IMR-90 (cell line): ENCODE measurements at regions not wholly inside any gene's neighbourhood (a gene's known extent, or its start where the extent isn't known, plus 50 kb on each side); places are given as distances from the start of the nearest gene placed in this dataset.

Source experiments
- ATAC-seq: fragments of 200-7000 bp; cut with Tn5 transposase; 2 replicates; pipeline ENCODE4 v1.9.1; 2020; ENCODE audit warnings: low read depth, mild to moderate bottlenecking, moderate library complexity
- BruUV-seq: library from RNA; stranded (reverse); fragments of 400-500 nt; replicated peaks from 2 replicates; lab custom pipeline; 2021; lab: Mats Ljungman, UMichigan
- CTCF ChIA-PET: fragments of 300-600 bp; formaldehyde crosslinking; extraction: SDS; loops from one replicate; lab custom pipeline; 2021; ENCODE audit warnings: antibody characterized with exemption; lab: Yijun Ruan, JAX
- POLR2A ChIA-PET: fragments of 300-600 bp; sonication (Branson Sonifier 250); formaldehyde crosslinking; loops from one replicate; lab custom pipeline; 2022; ENCODE audit warnings: antibody characterized with exemption; ENCODE audit not compliant: unreplicated experiment; lab: Charles Lee
- DNase-seq: peaks from one replicate; pipeline ENCODE4 v3.0.0; 2013
- H2AFZ ChIP-seq: replicated peaks from 2 replicates; pipeline ENCODE3; 2013; ENCODE audit warnings: low read length, mild to moderate bottlenecking; ENCODE audit not compliant: poor library complexity
- H2AK5ac ChIP-seq: 2 replicates; pipeline ENCODE4 v1.6.1; 2013; ENCODE audit warnings: low read depth, low read length, inconsistent platforms
- H2AK9ac ChIP-seq: replicated peaks from 2 replicates; pipeline ENCODE3; 2013; ENCODE audit warnings: mild to moderate bottlenecking, low read depth, low read length, moderate library complexity; ENCODE audit not compliant: poor library complexity
- H2BK120ac ChIP-seq: 2 replicates; pipeline ENCODE4 v1.6.1; 2013; ENCODE audit warnings: low read depth, low read length, inconsistent platforms
- H2BK15ac ChIP-seq: 3 replicates; pipeline ENCODE4 v1.6.1; 2013; ENCODE audit warnings: low read depth, low read length, inconsistent platforms
- H2BK20ac ChIP-seq: 2 replicates; pipeline ENCODE4 v1.6.1; 2013; ENCODE audit warnings: low read depth, mild to moderate bottlenecking, inconsistent platforms, low read length, moderate library complexity
- H2BK5ac ChIP-seq: 2 replicates; pipeline ENCODE4 v1.6.1; 2013; ENCODE audit warnings: mild to moderate bottlenecking, low read depth, low read length, inconsistent platforms; ENCODE audit not compliant: poor library complexity, severe bottlenecking
- H3K14ac ChIP-seq: replicated peaks from 2 replicates; pipeline ENCODE4 v1.6.1; 2013; ENCODE audit warnings: low read depth, low read length, inconsistent platforms
- H3K18ac ChIP-seq: 2 replicates; pipeline ENCODE4 v1.6.1; 2013; ENCODE audit warnings: low read depth, low read length, control low read depth
- H3K23ac ChIP-seq: 2 replicates; pipeline ENCODE4 v1.6.1; 2013; ENCODE audit warnings: low read depth, low read length, inconsistent platforms
- H3K27ac ChIP-seq: 2 replicates; pipeline ENCODE4 v1.5.1; 2013; ENCODE audit warnings: mild to moderate bottlenecking, control low read depth, low read length; ENCODE audit not compliant: insufficient read depth
- H3K27me3 ChIP-seq: 2 replicates; pipeline ENCODE4 v1.6.1; 2013; ENCODE audit warnings: low read length; ENCODE audit not compliant: control insufficient read depth, insufficient read depth
- H3K36me3 ChIP-seq: 2 replicates; pipeline ENCODE4 v1.6.1; 2013; ENCODE audit warnings: low read length, mixed read lengths; ENCODE audit not compliant: control insufficient read depth, insufficient read depth
- H3K4ac ChIP-seq: 2 replicates; pipeline ENCODE4 v1.6.1; 2013; ENCODE audit warnings: low read depth, low read length, inconsistent platforms
- H3K4me1 ChIP-seq: 2 replicates; pipeline ENCODE4 v1.6.1; 2013; ENCODE audit warnings: low read length, mixed read lengths; ENCODE audit not compliant: control insufficient read depth, insufficient read depth
- H3K4me2 ChIP-seq: 2 replicates; pipeline ENCODE4 v1.6.1; 2013; ENCODE audit warnings: low read depth, mild to moderate bottlenecking, control low read depth, low read length, moderate library complexity
- H3K4me3 ChIP-seq: 2 replicates; pipeline ENCODE4 v1.5.1; 2013; ENCODE audit warnings: low read depth, mild to moderate bottlenecking, control low read depth, low read length, moderate library complexity; ENCODE audit not compliant: insufficient read depth
- H3K56ac ChIP-seq: 2 replicates; pipeline ENCODE4 v1.6.1; 2013; ENCODE audit warnings: low read length, inconsistent platforms; ENCODE audit not compliant: insufficient read depth; ENCODE audit errors: extremely low read depth
- H3K79me1 ChIP-seq, 2 experiments: 2 replicates each; pipeline ENCODE4 v1.6.1; 2013; ENCODE audit warnings: low read length in 2 of 2, inconsistent platforms in 1 of 2, low read depth in 1 of 2
- H3K9ac ChIP-seq: 2 replicates; pipeline ENCODE4 v1.6.1; 2013; ENCODE audit warnings: low read depth, low read length, control low read depth
- H3K9me1 ChIP-seq: 2 replicates; pipeline ENCODE4 v1.6.1; 2013; ENCODE audit warnings: low read length, inconsistent platforms; ENCODE audit not compliant: insufficient read depth
- H3K9me3 ChIP-seq: 2 replicates; pipeline ENCODE4 v1.6.1; 2013; ENCODE audit warnings: low read length; ENCODE audit not compliant: control insufficient read depth, insufficient read depth
- H4K20me1 ChIP-seq: 2 replicates; pipeline ENCODE4 v1.6.1; 2013; ENCODE audit warnings: low read length, inconsistent platforms; ENCODE audit not compliant: insufficient read depth
- H4K5ac ChIP-seq: 2 replicates; pipeline ENCODE4 v1.6.1; 2013; ENCODE audit warnings: mild to moderate bottlenecking, low read depth, low read length, control low read depth
- H4K8ac ChIP-seq, 2 experiments: 2 replicates each; pipeline ENCODE4 v1.6.1; 2013; ENCODE audit warnings: low read depth in 2 of 2, low read length in 2 of 2, control low read depth in 1 of 2, inconsistent platforms in 1 of 2
- H4K91ac ChIP-seq: 2 replicates; pipeline ENCODE4 v1.6.1; 2013; ENCODE audit warnings: low read depth, low read length, inconsistent platforms; ENCODE audit not compliant: insufficient read depth
- BHLHE40 ChIP-seq: fragments of 150-350 bp; IDR thresholded peaks from 2 replicates; pipeline ENCODE4 v1.6.1; 2016; ENCODE audit warnings: mild to moderate bottlenecking, low read depth, low read length
- CEBPB ChIP-seq: IDR thresholded peaks from 2 replicates; pipeline ENCODE4 v1.6.1; 2012; ENCODE audit warnings: low read depth, low read length, improper control_type of control experiment
- CHD1 ChIP-seq: IDR thresholded peaks from 2 replicates; pipeline ENCODE4 v1.6.1; 2012; ENCODE audit warnings: low read depth, low read length, improper control_type of control experiment
- CTCF ChIP-seq: conservative IDR thresholded peaks from 2 replicates; pipeline ENCODE4 v1.5.1; 2012; ENCODE audit warnings: mild to moderate bottlenecking, low read depth, low read length, improper control_type of control experiment
- FOS ChIP-seq: fragments of 150-350 bp; IDR thresholded peaks from 2 replicates; pipeline ENCODE4 v1.6.1; 2016; ENCODE audit warnings: low read depth, low read length
- MAFK ChIP-seq: IDR thresholded peaks from 2 replicates; pipeline ENCODE4 v1.6.1; 2012; ENCODE audit warnings: low read depth, low read length, improper control_type of control experiment
- MXI1 ChIP-seq: IDR thresholded peaks from 2 replicates; pipeline ENCODE4 v1.6.1; 2012; ENCODE audit warnings: low read depth, mild to moderate bottlenecking, low read length, moderate library complexity, borderline replicate concordance
- NFE2L2 ChIP-seq: fragments of 150-350 bp; IDR thresholded peaks from 2 replicates; pipeline ENCODE4 v1.6.1; 2016; ENCODE audit warnings: low read depth, mild to moderate bottlenecking, low read length
- POLR2A ChIP-seq: IDR thresholded peaks from 2 replicates; pipeline ENCODE4 v1.6.1; 2012; ENCODE audit warnings: mild to moderate bottlenecking, low read depth, low read length
- RAD21 ChIP-seq: IDR thresholded peaks from 2 replicates; pipeline ENCODE4 v1.6.1; 2012; ENCODE audit warnings: low read length, improper control_type of control experiment
- RCOR1 ChIP-seq: IDR thresholded peaks from 2 replicates; pipeline ENCODE4 v1.6.1; 2012; ENCODE audit warnings: mild to moderate bottlenecking, low read length, improper control_type of control experiment; ENCODE audit not compliant: insufficient replicate concordance
- WGBS, 2 experiments: methylation state at CpG; one replicate each; pipeline versions ENCODE4 v1.1.5 to v1.1.7; 2013; ENCODE audit warnings: missing lambda C conversion rate in 2 of 2; ENCODE audit not compliant: insufficient read length in 1 of 2; ENCODE audit errors: extremely low coverage in 2 of 2; 5-methylcytosine and 5-hydroxymethylcytosine counted together
- dilution Hi-C: fragments of 300-500 bp; cut with HindIII; formaldehyde crosslinking; loops from one replicate; pipeline ENCODE4 v1.14.3; 2018; ENCODE audit warnings: low sequenced_read_pairs; ENCODE audit not compliant: unreplicated experiment
- in situ Hi-C: fragments of 300-500 bp; cut with MboI; formaldehyde crosslinking; loops from 3 replicates; pipeline ENCODE4 v1.14.3; 2019; ENCODE audit warnings: low sequenced_read_pairs, inconsistent platforms, mixed read lengths
- intact Hi-C: fragments of 100-400 bp; cut with micrococcal nuclease; formaldehyde crosslinking; loops from 2 replicates; pipeline ENCODE4 v1.10.0; 2022

DNA sequence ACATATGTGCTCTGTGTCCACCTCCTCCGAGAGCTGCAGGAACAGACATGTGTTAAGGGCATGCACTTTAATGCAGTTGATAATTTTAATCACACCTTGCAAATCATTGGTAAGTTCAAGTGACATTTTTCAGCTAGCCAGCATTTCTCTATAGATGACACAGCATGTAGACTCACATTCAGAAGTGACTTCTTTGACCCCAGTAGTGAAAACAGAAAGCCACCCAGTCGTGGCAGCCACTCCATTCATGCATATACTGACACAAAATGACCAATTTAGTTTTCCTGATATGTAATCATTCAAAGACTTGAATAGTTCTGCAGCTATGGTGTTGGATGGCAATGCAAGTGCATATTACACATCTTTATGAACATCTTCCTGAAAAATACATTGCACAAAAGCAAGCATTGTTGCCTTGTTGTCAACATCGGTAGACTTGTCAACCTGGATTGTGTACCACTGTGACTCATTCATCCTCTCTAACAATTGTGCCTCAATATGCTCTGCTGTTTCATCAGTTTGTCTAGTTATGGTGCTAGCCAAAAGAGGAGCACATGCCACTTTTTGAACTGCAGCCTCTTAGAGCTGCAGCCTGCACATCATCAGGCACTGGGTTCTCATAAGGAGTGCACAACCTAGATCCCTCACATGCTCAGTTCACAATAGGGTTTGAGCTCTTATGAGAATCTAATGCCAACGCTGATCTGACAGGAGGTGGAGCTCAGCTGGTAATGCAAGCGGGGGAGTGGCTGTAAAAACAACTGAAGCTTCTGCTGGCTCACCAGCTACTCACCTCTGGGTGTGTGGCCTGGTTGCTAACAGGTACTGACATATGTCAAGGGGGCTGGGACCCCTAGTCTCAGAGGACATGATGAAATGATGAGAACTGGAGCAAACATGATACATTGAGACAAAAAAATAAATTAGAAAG is 622.0 kb downstream of the PYDC2 start:
- Histone ChIP-seq H3K14ac (no peak overlapping the region), H3K27me3 (no peaks in the 10 kb centered on the region), H3K9me1 (no peaks in the 10 kb centered on the region), H3K4me1 (no peaks in the 10 kb centered on the region), H3K4ac (no peak overlapping the region), H4K5ac (no peak overlapping the region), H2AK9ac (no peak overlapping the region), H3K9ac (no peak overlapping the region), H3K36me3 (no peaks in the 10 kb centered on the region), H3K18ac (no peak overlapping the region), H3K4me3 (no peak overlapping the region), H3K56ac (no peak overlapping the region), H3K27ac (no peak overlapping the region), H3K23ac (no peak overlapping the region), H4K20me1 (no peaks in the 10 kb centered on the region), H2BK15ac (no peak overlapping the region), H3K4me2 (no peak overlapping the region), H4K8ac (no peak overlapping the region), H2AFZ (no peak overlapping the region), H2BK20ac (no peak overlapping the region), H2BK120ac (no peak overlapping the region), H3K79me1 (no peaks in the 10 kb centered on the region), H4K91ac (no peak overlapping the region), H3K9me3 (peaks cover 6% of the 10 kb centered on the region), H2BK5ac (no peak overlapping the region), H2AK5ac (no peak overlapping the region)
- dilution Hi-C loops (no loop called here), in situ Hi-C loops (no loop called here), intact Hi-C loops (no loop called here)
- no CpG with 5 or more reads among the region's 5 CpGs for WGBS, 2 experiments
- ATAC-seq (no peak), DNase-seq (no peak)
- TF ChIP-seq CHD1 = no peak
- TF ChIP-seq RAD21 = no peak
- no peak for TF ChIP-seq MXI1
- no peak for TF ChIP-seq CEBPB
- no peak for TF ChIP-seq NFE2L2
- TF ChIP-seq FOS = no peak
- TF ChIP-seq RCOR1 = no peak
- no peak for TF ChIP-seq CTCF
- TF ChIP-seq BHLHE40 = no peak
- TF ChIP-seq MAFK = no peak
- TF ChIP-seq POLR2A = no peak
- CTCF ChIA-PET = no interaction called here
- BruUV-seq = no TSS peak
- POLR2A ChIA-PET = no interaction called here
